IMR-90 (cell line): ENCODE measurements at regions not wholly inside any gene's neighbourhood (a gene's known extent, or its start where the extent isn't known, plus 50 kb on each side); places are given as distances from the start of the nearest gene placed in this dataset.

Experiments used
- ATAC-seq: fragments of 200-7000 bp; cut with Tn5 transposase; 2 replicates; pipeline ENCODE4 v1.9.1; 2020; ENCODE audit warnings: low read depth, mild to moderate bottlenecking, moderate library complexity
- BruUV-seq: library from RNA; stranded (reverse); fragments of 400-500 nt; replicated peaks from 2 replicates; lab custom pipeline; 2021; lab: Mats Ljungman, UMichigan
- CTCF ChIA-PET: fragments of 300-600 bp; formaldehyde crosslinking; extraction: SDS; loops from one replicate; lab custom pipeline; 2021; ENCODE audit warnings: antibody characterized with exemption; lab: Yijun Ruan, JAX
- POLR2A ChIA-PET: fragments of 300-600 bp; sonication (Branson Sonifier 250); formaldehyde crosslinking; loops from one replicate; lab custom pipeline; 2022; ENCODE audit warnings: antibody characterized with exemption; ENCODE audit not compliant: unreplicated experiment; lab: Charles Lee
- DNase-seq: peaks from one replicate; pipeline ENCODE4 v3.0.0; 2013
- H2AFZ ChIP-seq: replicated peaks from 2 replicates; pipeline ENCODE3; 2013; ENCODE audit warnings: low read length, mild to moderate bottlenecking; ENCODE audit not compliant: poor library complexity
- H2AK5ac ChIP-seq: 2 replicates; pipeline ENCODE4 v1.6.1; 2013; ENCODE audit warnings: low read depth, low read length, inconsistent platforms
- H2AK9ac ChIP-seq: replicated peaks from 2 replicates; pipeline ENCODE3; 2013; ENCODE audit warnings: mild to moderate bottlenecking, low read depth, low read length, moderate library complexity; ENCODE audit not compliant: poor library complexity
- H2BK120ac ChIP-seq: 2 replicates; pipeline ENCODE4 v1.6.1; 2013; ENCODE audit warnings: low read depth, low read length, inconsistent platforms
- H2BK15ac ChIP-seq: 3 replicates; pipeline ENCODE4 v1.6.1; 2013; ENCODE audit warnings: low read depth, low read length, inconsistent platforms
- H2BK20ac ChIP-seq: 2 replicates; pipeline ENCODE4 v1.6.1; 2013; ENCODE audit warnings: low read depth, mild to moderate bottlenecking, inconsistent platforms, low read length, moderate library complexity
- H2BK5ac ChIP-seq: 2 replicates; pipeline ENCODE4 v1.6.1; 2013; ENCODE audit warnings: mild to moderate bottlenecking, low read depth, low read length, inconsistent platforms; ENCODE audit not compliant: poor library complexity, severe bottlenecking
- H3K14ac ChIP-seq: replicated peaks from 2 replicates; pipeline ENCODE4 v1.6.1; 2013; ENCODE audit warnings: low read depth, low read length, inconsistent platforms
- H3K18ac ChIP-seq: 2 replicates; pipeline ENCODE4 v1.6.1; 2013; ENCODE audit warnings: low read depth, low read length, control low read depth
- H3K23ac ChIP-seq: 2 replicates; pipeline ENCODE4 v1.6.1; 2013; ENCODE audit warnings: low read depth, low read length, inconsistent platforms
- H3K27ac ChIP-seq: 2 replicates; pipeline ENCODE4 v1.5.1; 2013; ENCODE audit warnings: mild to moderate bottlenecking, control low read depth, low read length; ENCODE audit not compliant: insufficient read depth
- H3K27me3 ChIP-seq: 2 replicates; pipeline ENCODE4 v1.6.1; 2013; ENCODE audit warnings: low read length; ENCODE audit not compliant: control insufficient read depth, insufficient read depth
- H3K36me3 ChIP-seq: 2 replicates; pipeline ENCODE4 v1.6.1; 2013; ENCODE audit warnings: low read length, mixed read lengths; ENCODE audit not compliant: control insufficient read depth, insufficient read depth
- H3K4ac ChIP-seq: 2 replicates; pipeline ENCODE4 v1.6.1; 2013; ENCODE audit warnings: low read depth, low read length, inconsistent platforms
- H3K4me1 ChIP-seq: 2 replicates; pipeline ENCODE4 v1.6.1; 2013; ENCODE audit warnings: low read length, mixed read lengths; ENCODE audit not compliant: control insufficient read depth, insufficient read depth
- H3K4me2 ChIP-seq: 2 replicates; pipeline ENCODE4 v1.6.1; 2013; ENCODE audit warnings: low read depth, mild to moderate bottlenecking, control low read depth, low read length, moderate library complexity
- H3K4me3 ChIP-seq: 2 replicates; pipeline ENCODE4 v1.5.1; 2013; ENCODE audit warnings: low read depth, mild to moderate bottlenecking, control low read depth, low read length, moderate library complexity; ENCODE audit not compliant: insufficient read depth
- H3K56ac ChIP-seq: 2 replicates; pipeline ENCODE4 v1.6.1; 2013; ENCODE audit warnings: low read length, inconsistent platforms; ENCODE audit not compliant: insufficient read depth; ENCODE audit errors: extremely low read depth
- H3K79me1 ChIP-seq, 2 experiments: 2 replicates each; pipeline ENCODE4 v1.6.1; 2013; ENCODE audit warnings: low read length in 2 of 2, inconsistent platforms in 1 of 2, low read depth in 1 of 2
- H3K9ac ChIP-seq: 2 replicates; pipeline ENCODE4 v1.6.1; 2013; ENCODE audit warnings: low read depth, low read length, control low read depth
- H3K9me1 ChIP-seq: 2 replicates; pipeline ENCODE4 v1.6.1; 2013; ENCODE audit warnings: low read length, inconsistent platforms; ENCODE audit not compliant: insufficient read depth
- H3K9me3 ChIP-seq: 2 replicates; pipeline ENCODE4 v1.6.1; 2013; ENCODE audit warnings: low read length; ENCODE audit not compliant: control insufficient read depth, insufficient read depth
- H4K20me1 ChIP-seq: 2 replicates; pipeline ENCODE4 v1.6.1; 2013; ENCODE audit warnings: low read length, inconsistent platforms; ENCODE audit not compliant: insufficient read depth
- H4K5ac ChIP-seq: 2 replicates; pipeline ENCODE4 v1.6.1; 2013; ENCODE audit warnings: mild to moderate bottlenecking, low read depth, low read length, control low read depth
- H4K8ac ChIP-seq, 2 experiments: 2 replicates each; pipeline ENCODE4 v1.6.1; 2013; ENCODE audit warnings: low read depth in 2 of 2, low read length in 2 of 2, control low read depth in 1 of 2, inconsistent platforms in 1 of 2
- H4K91ac ChIP-seq: 2 replicates; pipeline ENCODE4 v1.6.1; 2013; ENCODE audit warnings: low read depth, low read length, inconsistent platforms; ENCODE audit not compliant: insufficient read depth
- ELK1 ChIP-seq: fragments of 150-350 bp; IDR thresholded peaks from 2 replicates; pipeline ENCODE4 v1.6.1; 2016; ENCODE audit warnings: low read depth, mild to moderate bottlenecking, low read length, moderate library complexity, borderline replicate concordance
- POLR2A ChIP-seq: IDR thresholded peaks from 2 replicates; pipeline ENCODE4 v1.6.1; 2012; ENCODE audit warnings: mild to moderate bottlenecking, low read depth, low read length
- RAD21 ChIP-seq: IDR thresholded peaks from 2 replicates; pipeline ENCODE4 v1.6.1; 2012; ENCODE audit warnings: low read length, improper control_type of control experiment
- RFX5 ChIP-seq: IDR thresholded peaks from 2 replicates; pipeline ENCODE4 v1.8.0; 2012; ENCODE audit warnings: low read depth, mild to moderate bottlenecking, low read length, moderate library complexity
- USF2 ChIP-seq: fragments of 150-350 bp; IDR thresholded peaks from 2 replicates; pipeline ENCODE4 v1.6.1; 2017; ENCODE audit warnings: mild to moderate bottlenecking, antibody characterized with exemption, low read length, low read depth
- WGBS, 2 experiments: methylation state at CpG; one replicate each; pipeline versions ENCODE4 v1.1.5 to v1.1.7; 2013; ENCODE audit warnings: missing lambda C conversion rate in 2 of 2; ENCODE audit not compliant: insufficient read length in 1 of 2; ENCODE audit errors: extremely low coverage in 2 of 2; 5-methylcytosine and 5-hydroxymethylcytosine counted together
- dilution Hi-C: fragments of 300-500 bp; cut with HindIII; formaldehyde crosslinking; loops from one replicate; pipeline ENCODE4 v1.14.3; 2018; ENCODE audit warnings: low sequenced_read_pairs; ENCODE audit not compliant: unreplicated experiment
- in situ Hi-C: fragments of 300-500 bp; cut with MboI; formaldehyde crosslinking; loops from 3 replicates; pipeline ENCODE4 v1.14.3; 2019; ENCODE audit warnings: low sequenced_read_pairs, inconsistent platforms, mixed read lengths
- intact Hi-C: fragments of 100-400 bp; cut with micrococcal nuclease; formaldehyde crosslinking; loops from 2 replicates; pipeline ENCODE4 v1.10.0; 2022

- Histone ChIP-seq H3K27me3 (no peaks in the 10 kb centered on the region), H3K9me3 (no peaks in the 10 kb centered on the region), H3K4me1 (peaks cover 3% of the 10 kb centered on the region), H2BK15ac (no peak overlapping the region), H3K9ac (no peak overlapping the region), H3K9me1 (no peaks in the 10 kb centered on the region), H4K91ac (no peak overlapping the region), H3K79me1 (no peaks in the 10 kb centered on the region), H4K20me1 (no peaks in the 10 kb centered on the region), H3K14ac (no peak overlapping the region), H2AK5ac (no peak overlapping the region), H3K23ac (no peak overlapping the region), H2BK20ac (no peak overlapping the region), H3K56ac (no peak overlapping the region), H2BK120ac (no peak overlapping the region), H3K18ac (no peak overlapping the region), H3K4me2 (no peak overlapping the region), H2AFZ (no peak overlapping the region), H2BK5ac (no peak overlapping the region), H4K5ac (no peak overlapping the region), H3K27ac (no peak overlapping the region), H3K4ac (no peak overlapping the region), H3K4me3 (no peak overlapping the region), H4K8ac (no peak overlapping the region), H3K36me3 (no peaks in the 10 kb centered on the region), H2AK9ac (no peak overlapping the region)
- intact Hi-C loops = no loop called here
- DNase-seq (no peak), ATAC-seq (no peak)
- ChIA-PET CTCF (no interaction called here), POLR2A (no interaction called here)
- in situ Hi-C loops = no loop called here
- TF ChIP-seq POLR2A (no peak), RAD21 (no peak), USF2 (no peak), ELK1 (no peak), RFX5 (no peak)
- no CpG with 5 or more reads among the region's 6 CpGs for WGBS, 2 experiments
- no TSS peak for BruUV-seq
- dilution Hi-C loops = no loop called here
Observed at GRCh38 chrX:22691966-22692565, 307.7 kb upstream of the DDX53 start.
